Posterior vena cava (tissue), 2 donors: ENCODE measurements at regions not wholly inside any gene's neighbourhood (a gene's known extent, or its start where the extent isn't known, plus 50 kb on each side); places are given as distances from the start of the nearest gene placed in this dataset.

Experiments
- DNase-seq: peaks from one replicate; pipeline ENCODE4 v3.0.0-alpha.2; 2020; ENCODE audit warnings: low spot score
- intact Hi-C, 2 donors: fragments of 100-400 bp; cut with DNase I; formaldehyde crosslinking; loops; one replicate each; pipeline versions ENCODE4 v1.14.1 to v1.14.2; 2022 to 2023
- donor health status: DM: yes; HTN: yes; CAD: no.
- donor health status: DM: yes; HTN: yes; CAD: no.

DNA sequence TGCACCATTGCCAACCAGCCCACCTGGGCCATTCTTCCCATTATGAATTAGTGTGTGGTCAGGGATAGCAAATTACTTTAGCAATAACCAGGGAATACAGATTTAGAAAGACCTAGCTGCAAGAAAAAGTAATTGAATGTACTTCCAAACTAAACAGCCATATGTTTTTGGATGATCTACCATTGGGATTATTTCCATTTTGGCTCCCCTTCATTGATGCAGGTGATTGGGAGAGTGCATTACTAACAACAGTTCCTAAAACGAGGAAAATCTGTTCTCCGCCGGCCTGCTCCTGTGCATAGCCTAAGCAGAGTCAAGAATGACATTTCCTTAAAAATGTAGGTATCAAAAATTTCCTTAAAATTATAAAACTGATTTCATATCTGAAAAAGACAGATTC lies 58.5 kb downstream of the MAIP1 start:
- intact Hi-C loops, result no loop called here
- DNase-seq, result no peak

DNA sequence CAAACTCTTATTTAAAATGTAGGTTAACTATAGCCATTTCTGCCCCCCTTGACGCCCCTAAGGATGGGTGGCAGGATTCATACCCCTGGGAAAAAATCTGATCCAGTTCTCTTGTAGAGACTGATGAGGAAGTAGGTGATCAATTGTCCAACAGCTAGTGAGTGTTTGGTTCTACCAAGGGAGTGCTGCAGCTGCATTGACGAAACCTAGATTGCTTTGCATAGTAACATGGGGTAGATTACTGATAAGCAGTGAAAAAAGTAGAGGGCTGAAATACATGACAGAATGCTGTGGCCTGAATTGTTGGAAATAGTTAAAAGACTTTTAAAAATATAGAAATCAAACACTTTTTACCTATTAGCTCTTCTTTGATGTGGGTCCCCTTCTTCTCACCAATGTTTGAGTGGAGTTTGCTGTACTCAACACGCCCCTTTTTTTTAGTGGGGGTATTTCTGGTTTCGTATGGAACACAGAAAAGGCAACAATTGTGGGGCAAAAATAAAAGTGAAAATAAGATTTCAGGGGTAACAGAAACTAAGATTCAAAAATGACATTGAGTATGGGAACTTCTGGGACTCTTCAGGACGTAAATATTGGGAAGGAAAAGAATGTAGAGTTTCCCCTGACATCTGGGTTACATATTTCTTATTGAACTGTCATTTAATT lies 66.2 kb downstream of the MAIP1 start:
- no peak for DNase-seq
- intact Hi-C loops, result no loop called here

- intact Hi-C loops, result no loop called here
- DNase-seq, result no peak
Measured at GRCh38 chr2:200022511-200022910, 67.1 kb downstream of the MAIP1 start.

DNA sequence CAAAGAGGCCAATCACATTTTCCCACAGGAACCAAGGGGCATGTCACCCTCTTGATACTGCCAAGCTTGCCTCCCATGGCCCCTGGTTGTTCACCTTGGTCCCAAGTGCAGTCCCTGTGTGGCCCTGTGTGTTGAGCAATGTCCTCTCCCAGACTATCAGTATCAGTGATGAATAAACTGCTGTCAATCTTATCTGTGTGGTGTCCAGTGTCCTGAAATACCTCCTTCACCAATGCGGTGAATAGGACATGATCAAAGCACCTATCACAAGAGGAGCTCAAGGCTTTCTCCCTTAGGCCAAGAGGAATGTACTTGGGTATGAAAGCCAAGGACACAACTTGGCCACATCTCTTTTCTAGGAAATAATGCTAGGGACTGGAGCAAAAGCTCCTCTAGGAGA lies 68.2 kb downstream of the MAIP1 start:
- no peak for DNase-seq
- intact Hi-C loops, result no loop called here

DNA sequence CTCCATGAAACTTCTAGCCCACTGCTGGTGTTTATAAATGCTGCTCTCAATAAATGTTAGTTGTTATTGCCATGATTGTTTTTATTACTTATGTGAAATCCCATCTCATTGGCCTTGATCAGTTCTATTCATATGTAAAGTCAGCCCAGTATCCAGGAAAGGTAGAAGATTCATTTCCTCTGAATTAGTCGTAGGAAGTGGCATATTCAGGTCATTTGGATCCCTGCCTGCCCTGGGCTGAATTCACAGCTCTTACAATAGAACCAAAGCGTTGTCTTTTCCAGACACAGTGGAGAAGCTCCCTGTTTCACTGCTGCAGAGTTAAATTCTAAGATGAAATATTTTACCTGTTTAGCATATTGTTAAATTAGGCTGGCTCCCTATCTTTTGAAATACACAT lies 70.3 kb downstream of the MAIP1 start:
- intact Hi-C loops, result no loop called here
- no peak for DNase-seq

- intact Hi-C loops, result no loop called here
- DNase-seq, result no peak
Measured at GRCh38 chr2:200026332-200027230, 71.2 kb downstream of the MAIP1 start.

GRCh38 chr2:200028998-200029397 lies 73.6 kb downstream of the MAIP1 start:
- intact Hi-C loops, result no loop called here
- DNase-seq, result no peak

DNA sequence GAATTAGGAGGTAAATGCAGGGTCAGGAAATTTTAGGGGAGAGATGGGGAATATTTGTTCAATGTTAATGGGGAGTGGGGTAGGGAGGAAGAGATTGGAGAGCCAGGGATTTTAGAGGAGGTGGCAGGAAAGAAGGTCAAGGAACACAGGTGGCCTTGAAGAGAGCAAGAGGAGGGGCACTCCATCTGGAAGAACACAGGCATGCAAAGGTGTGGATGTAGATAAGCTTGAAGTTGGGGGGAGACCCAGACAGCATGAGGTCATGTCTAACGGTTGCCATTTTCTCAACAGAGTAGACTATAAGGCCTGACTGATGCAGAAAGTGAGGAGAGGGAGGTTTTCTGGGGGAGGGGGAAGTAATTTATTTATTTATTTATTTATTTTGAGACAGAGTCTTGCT lies 77.5 kb downstream of the MAIP1 start:
- intact Hi-C loops, result no loop called here
- DNase-seq, result no peak

- intact Hi-C loops, result no loop called here
- DNase-seq, result no peak
Measured at GRCh38 chr2:200033929-200034328, 78.5 kb downstream of the MAIP1 start.

DNA sequence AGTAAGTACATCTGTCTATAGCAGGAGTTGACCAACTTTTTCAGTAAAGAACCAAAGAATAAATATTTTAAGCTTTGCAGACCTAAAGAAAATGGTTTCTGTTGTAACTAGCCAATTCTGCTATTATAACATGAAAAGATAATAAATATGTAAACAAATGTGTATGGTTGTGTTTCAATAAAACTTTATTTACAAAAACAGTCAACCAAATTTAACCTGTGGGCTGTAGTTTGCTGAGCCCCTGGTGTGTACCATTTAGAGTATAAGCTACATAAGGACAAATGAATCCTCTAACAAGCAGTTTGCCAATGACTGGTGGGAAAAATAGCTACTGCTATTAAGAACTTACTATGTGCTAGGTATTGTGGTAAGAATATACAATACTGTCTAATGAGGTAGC lies 79.4 kb downstream of the MAIP1 start:
- intact Hi-C loops, result no loop called here
- no peak for DNase-seq

DNA sequence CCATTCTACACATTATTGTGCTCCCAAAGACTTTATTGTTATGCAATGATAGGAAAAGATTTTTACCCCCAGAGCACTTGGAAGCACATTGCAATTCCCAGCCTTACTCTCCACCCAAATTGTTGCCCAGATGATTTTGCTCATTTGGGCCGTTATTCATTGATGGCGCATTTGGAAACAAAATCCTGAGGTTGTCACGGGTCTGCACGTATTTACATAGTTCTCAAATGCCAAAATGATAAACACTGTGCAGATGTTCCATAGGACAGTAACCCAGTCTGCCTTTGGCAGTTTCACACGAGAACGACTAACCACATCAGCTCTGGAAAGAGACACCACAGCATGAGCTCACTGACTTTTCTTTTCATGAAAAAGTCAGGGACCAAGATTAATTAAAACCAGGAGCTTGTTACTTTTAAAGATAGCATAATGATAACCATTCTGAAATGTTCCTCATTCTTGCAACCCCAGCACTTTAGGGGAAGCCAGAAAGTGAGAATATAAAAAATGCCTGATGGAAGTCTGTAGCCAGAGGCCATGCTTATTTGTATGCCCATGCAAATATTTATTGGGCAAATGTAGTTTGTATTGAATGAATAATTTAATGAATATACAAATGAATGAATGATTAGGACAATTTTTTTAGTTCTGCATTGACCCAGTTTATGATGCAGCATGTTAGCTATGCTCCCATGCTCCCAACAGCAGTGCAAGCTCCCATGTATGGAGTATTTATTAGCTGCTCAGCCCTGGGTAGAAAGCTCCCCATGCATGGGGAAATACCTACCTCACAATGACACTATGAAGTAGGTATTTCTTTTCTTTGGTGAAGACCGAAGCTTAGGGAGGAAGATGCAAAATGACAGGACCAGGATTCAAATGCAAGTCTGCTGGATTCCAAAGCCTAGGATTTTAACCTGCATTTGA lies 84.6 kb downstream of the MAIP1 start:
- intact Hi-C loops, result no loop called here
- DNase-seq, result no peak

DNA sequence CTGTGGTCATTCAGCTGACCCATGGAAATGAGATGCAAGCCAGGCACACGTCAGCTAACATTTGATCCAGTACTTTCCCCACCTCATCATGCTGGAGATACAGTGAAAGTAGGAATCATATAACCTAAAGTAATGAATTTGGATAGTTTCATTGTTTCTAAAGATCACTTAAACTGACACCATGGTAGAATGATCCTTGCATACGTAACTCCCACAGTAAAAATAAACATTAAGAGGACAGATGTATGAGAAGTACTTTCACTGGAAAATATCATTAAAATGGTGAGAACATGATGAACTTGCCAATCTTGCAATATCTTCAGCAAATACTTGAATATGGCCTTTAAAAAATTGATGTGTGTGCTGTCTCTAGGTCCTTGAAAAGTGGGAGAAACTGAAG lies 85.4 kb downstream of the MAIP1 start:
- intact Hi-C loops, result no loop called here
- no peak for DNase-seq

- no peak for DNase-seq
- intact Hi-C loops, result no loop called here
Measured at GRCh38 chr2:200041639-200042038, 86.3 kb downstream of the MAIP1 start.

DNA sequence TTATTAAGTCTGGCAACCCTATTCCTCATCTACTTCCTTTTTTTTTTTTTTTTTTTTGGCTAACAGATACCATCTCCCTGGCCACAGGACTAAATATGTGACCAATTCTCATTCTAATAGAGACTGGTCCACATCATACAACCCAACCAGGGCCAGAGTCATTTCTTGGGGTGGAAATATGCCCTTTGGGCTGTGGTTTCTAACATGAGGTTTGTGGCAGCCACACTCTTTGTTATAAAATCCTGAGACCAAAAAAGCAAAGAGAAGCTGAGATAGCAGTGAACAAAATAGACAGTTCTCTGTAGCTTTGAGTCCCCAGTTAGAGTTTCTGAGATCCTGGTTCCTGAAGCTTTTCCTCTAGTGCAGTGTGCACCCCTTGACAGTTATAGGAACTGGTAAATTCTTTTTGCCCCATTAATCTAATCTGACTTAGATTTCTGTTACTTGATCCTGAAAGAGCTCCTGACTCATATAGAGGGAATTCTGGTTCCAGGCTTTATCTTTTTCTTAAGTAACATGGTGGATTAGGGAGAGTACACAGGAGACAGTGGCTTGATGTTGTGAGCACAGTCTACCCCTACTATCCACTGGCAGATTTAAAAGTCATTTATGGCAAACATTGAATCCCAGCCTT lies 86.8 kb downstream of the MAIP1 start:
- intact Hi-C loops, result no loop called here
- DNase-seq, result no peak

GRCh38 chr2:200042944-200043343 lies 87.6 kb downstream of the MAIP1 start:
- DNase-seq, result no peak
- intact Hi-C loops, result no loop called here

DNA sequence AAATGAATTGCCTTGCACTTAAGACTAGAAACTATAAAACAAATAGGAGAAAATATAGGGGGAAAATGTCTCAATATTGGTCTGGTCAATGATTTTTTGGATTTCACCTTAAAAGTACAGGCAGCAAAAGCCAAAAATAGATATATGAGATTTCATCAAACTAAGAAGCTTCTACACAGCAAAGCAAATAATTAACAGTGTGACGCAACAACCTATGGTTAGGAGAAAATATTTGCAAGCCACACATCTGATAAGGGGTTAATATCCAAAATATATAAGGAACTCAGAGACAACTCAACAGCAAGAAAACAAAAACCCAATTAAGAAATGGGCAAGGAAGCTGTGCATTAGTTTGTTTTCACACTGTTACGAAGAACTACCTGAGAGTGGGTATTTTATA lies 89.1 kb downstream of the MAIP1 start:
- no peak for DNase-seq
- intact Hi-C loops, result no loop called here

DNA sequence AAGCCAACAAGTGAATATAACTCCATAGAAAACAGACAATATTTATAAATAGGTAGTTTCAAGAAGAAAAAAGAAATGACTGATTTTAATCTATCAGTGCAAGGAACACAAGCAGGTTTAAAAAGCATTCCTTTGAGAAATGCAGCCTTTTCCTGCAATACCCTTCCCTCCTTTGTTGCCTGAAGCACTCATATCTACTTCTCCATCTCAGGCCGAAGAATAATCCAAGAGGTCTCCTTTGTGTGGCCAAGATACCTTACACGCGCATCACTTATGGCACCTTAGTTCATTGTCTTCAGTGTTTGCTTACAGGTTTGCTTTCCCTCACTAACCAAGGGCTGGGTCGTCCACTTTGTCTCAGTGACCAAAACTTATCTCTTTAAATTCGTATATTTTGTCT lies 93.0 kb downstream of the MAIP1 start:
- intact Hi-C loops, result no loop called here
- no peak for DNase-seq

- DNase-seq, result no peak
- intact Hi-C loops, result no loop called here
Measured at GRCh38 chr2:200049086-200049485, 93.7 kb downstream of the MAIP1 start.

DNA sequence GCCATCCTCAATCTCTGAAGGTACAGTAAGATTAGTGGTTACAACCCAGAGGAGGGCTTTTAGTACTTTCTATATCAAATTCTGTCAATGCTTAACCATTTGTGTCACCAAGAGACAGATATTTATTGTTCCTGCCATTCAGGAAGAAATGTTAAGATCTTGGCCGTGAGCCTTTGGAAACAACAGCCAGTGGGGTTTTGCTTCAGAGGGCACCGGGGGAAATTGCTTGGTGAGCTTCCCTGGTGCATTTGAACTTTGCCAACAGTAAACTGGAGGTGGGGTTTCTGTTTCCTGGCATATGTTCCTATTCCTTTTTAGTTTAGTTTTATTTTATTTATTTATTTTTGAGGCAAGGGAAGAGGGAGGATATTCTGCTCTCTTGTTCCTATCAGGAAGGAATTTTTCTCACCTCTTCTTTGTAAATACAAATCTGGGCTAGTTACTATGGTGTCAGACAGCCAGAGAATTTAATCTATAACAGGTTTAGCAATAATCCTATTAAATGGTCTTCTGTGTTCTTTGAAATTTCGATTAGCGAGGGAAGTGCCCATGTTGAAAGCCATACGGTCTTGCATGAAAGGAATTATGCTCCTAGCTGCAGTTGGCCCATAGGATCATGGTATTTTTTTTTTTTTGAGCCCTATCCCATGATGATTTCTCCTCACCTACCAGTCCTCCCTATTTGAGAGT lies 95.7 kb downstream of the MAIP1 start:
- DNase-seq, result no peak
- intact Hi-C loops, result no loop called here
